Activated CD4-positive, alpha-beta T cell treated with anti-CD3 and anti-CD28 coated beads for 36 hours (primary cell): ENCODE measurements at regions not wholly inside any gene's neighbourhood (a gene's known extent, or its start where the extent isn't known, plus 50 kb on each side); places are given as distances from the start of the nearest gene placed in this dataset.
"Not testable (repeated sequence)": the region's sequence is repeated elsewhere in the genome, so short reads cannot be mapped to it uniquely, and the experiment has no call there.

Experiments
- ATAC-seq: fragments of 200-7000 bp; cut with Tn5 transposase; one replicate; pipeline ENCODE4 v1.10.0; 2021; ENCODE audit warnings: mild to moderate bottlenecking, moderate library complexity
- CTCF ChIA-PET: fragments of 350-600 bp; sonication (Branson Sonifier 250); formaldehyde crosslinking; loops from one replicate; lab custom pipeline; 2021; ENCODE audit warnings: antibody characterized with exemption; lab: Charles Lee
- POLR2A ChIA-PET: fragments of 350-600 bp; sonication (Branson Sonifier 250); formaldehyde crosslinking; loops from one replicate; lab custom pipeline; 2021; ENCODE audit warnings: antibody characterized with exemption, inconsistent platforms; lab: Charles Lee
- DNase-seq: peaks from one replicate; pipeline ENCODE4 v3.0.0-alpha.2; 2020
- H3K27ac Mint-ChIP-seq: one replicate; pipeline ENCODE4 v1.8.0; 2021; ENCODE audit warnings: mixed read lengths
- H3K27me3 Mint-ChIP-seq: one replicate; pipeline ENCODE4 v1.8.0; 2021; ENCODE audit warnings: mixed read lengths
- H3K36me3 Mint-ChIP-seq: one replicate; pipeline ENCODE4 v1.8.0; 2021; ENCODE audit warnings: low read depth, mixed read lengths
- H3K4me1 Mint-ChIP-seq: one replicate; pipeline ENCODE4 v1.8.0; 2021; ENCODE audit warnings: mixed read lengths
- H3K4me3 Mint-ChIP-seq: one replicate; pipeline ENCODE4 v1.8.0; 2021; ENCODE audit warnings: mild to moderate bottlenecking, moderate library complexity, mixed read lengths
- H3K9me3 Mint-ChIP-seq: one replicate; pipeline ENCODE4 v1.8.0; 2021; ENCODE audit warnings: low read depth, mixed read lengths
- intact Hi-C, 2 experiments: fragments of 100-400 bp; cut with DNase I in 1 of 2; cut with micrococcal nuclease in 1 of 2; formaldehyde crosslinking; loops; one replicate each; pipeline versions ENCODE4 v1.14.2 to v1.15.1; 2022 to 2024; cut with DNase I, micrococcal nuclease

DNA sequence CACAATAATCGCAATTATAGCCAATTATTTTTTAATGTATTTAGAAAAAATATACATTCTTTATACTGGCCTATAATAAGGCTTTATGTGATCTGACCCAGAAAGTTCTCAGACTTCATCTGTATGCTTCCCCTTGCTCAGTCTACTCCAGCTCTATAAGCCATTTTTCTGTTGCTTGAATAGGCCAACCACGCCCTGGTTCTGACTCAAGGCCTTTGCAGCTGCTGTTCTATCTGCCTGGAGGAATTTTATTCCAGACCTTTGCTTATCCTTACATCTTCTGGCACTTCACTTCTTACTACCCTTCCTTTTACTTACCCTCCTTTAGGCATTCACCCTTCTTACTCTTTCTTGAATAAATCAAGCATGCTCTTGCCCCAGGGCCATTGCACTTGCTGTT is 54.9 kb upstream of the PDE3B start:
- intact Hi-C loops: no loop called here
- Mint-ChIP-seq H3K4me3 (no peak overlapping the region), H3K27ac (no peak overlapping the region), H3K27me3 (no peaks in the 10 kb centered on the region), H3K9me3 (peaks cover 2% of the 10 kb centered on the region), H3K36me3 (peaks cover 41% of the 10 kb centered on the region), H3K4me1 (peaks cover 22% of the 10 kb centered on the region)
- POLR2A ChIA-PET: no interaction called here
- no peak for ATAC-seq
- DNase-seq: no peak
- CTCF ChIA-PET: interaction anchor here (0.9 kb wide), 1 partner anchor 1906 kb away, joined by 3 read pairs; no protein-coding TSS in a partner anchor

DNA sequence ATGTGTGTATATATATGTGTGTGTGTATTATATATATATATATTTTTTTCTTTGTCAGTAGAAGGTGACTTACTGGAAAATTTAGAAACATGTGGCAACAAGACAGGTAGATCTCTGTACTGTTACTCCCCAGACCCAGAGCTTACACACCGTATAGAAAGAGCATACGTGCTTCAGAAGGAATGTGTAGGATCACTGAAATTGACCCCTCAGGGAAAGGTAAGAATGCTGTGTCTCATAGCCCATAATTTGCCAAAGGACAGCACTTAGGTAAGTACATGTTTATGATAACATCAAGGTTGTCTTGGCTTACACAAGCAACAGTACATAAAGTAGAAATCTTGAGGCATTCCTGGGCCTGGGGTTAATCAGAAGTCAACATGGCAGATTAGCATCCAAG is 54.2 kb upstream of the PDE3B start:
- intact Hi-C loops: no loop called here
- ChIA-PET POLR2A (no interaction called here), CTCF (no interaction called here)
- Mint-ChIP-seq H3K27ac (no peak overlapping the region), H3K4me3 (no peak overlapping the region), H3K9me3 (peaks cover 2% of the 10 kb centered on the region), H3K27me3 (no peaks in the 10 kb centered on the region), H3K36me3 (peaks cover 40% of the 10 kb centered on the region), H3K4me1 (peaks cover 22% of the 10 kb centered on the region)
- DNase-seq (no peak), ATAC-seq (no peak)

DNA sequence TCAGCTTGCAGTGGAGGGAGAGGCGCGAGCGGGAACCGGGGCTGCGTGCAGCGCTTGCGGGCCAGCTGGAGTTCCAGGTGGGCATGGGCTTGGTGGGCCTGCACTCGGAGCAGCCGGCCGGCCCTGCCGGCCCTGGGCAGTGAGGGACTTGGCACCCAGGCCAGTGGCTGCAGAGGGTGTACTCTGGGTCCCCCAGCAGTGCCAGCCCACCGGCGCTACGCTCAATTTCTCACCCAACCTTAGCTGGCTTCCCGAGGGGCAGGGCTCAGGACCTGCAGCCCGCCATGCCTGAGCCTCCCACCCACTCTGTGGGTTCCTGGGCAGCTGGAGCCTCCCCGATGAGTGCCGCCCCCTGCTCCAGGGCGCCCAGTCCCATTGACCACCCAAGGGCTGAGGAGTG is 52.6 kb upstream of the PDE3B start:
- H3K4me3 Mint-ChIP-seq, CTCF ChIA-PET, H3K9me3 Mint-ChIP-seq, POLR2A ChIA-PET, ATAC-seq, DNase-seq, H3K27me3 Mint-ChIP-seq, H3K27ac Mint-ChIP-seq, intact Hi-C loops: not testable (repeated sequence)
- peaks cover 19% of the 10 kb centered on the region for H3K4me1 Mint-ChIP-seq
- peaks cover 37% of the 10 kb centered on the region for H3K36me3 Mint-ChIP-seq

DNA sequence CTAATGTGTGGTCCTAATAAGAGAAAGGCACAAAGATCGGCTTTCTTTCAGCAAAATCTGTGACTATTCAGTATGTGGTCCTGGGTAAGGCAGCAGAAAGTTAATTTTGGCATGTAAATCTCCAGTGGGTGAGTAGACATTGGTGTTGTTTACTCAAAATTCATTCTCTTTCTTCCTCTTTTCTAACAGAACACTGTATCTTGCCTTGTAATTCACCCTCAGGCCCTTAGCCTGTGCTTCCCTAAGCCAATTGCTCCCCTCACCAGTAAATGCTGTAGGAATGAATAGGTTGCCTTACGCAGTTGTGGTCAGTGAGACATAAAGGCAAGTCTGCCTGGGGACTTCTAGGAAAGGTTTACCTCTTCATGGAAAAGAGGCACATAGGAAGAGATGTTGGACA is 49.9 kb upstream of the PDE3B start:
- H3K27ac Mint-ChIP-seq: no peak overlapping the region
- peaks cover 11% of the 10 kb centered on the region for H3K9me3 Mint-ChIP-seq
- DNase-seq: no peak
- H3K36me3 Mint-ChIP-seq: peaks cover 42% of the 10 kb centered on the region
- no peak overlapping the region for H3K4me3 Mint-ChIP-seq
- ATAC-seq: no peak
- peaks cover 19% of the 10 kb centered on the region for H3K4me1 Mint-ChIP-seq
- intact Hi-C loops: no loop called here
- POLR2A ChIA-PET: no interaction called here
- CTCF ChIA-PET: interaction anchor here (0.9 kb wide), 1 partner anchor 15 kb away, joined by 3 read pairs; no protein-coding TSS in a partner anchor
- H3K27me3 Mint-ChIP-seq: no peaks in the 10 kb centered on the region
